Uterus (tissue), 2 donors: ENCODE measurements at regions not wholly inside any gene's neighbourhood (a gene's known extent, or its start where the extent isn't known, plus 50 kb on each side); places are given as distances from the start of the nearest gene placed in this dataset.

Experiments
- CTCF ChIP-seq, 4 experiments: fragments of 200-600 bp in 2 of 4; fragments of 450-650 bp in 2 of 4; sonication (generic) in 2 of 4; IDR thresholded peaks; one replicate each; pipeline ENCODE4 v1.5.1; 2016 to 2019; ENCODE audit warnings: antibody characterized with exemption in 4 of 4, mild to moderate bottlenecking in 2 of 4, moderate library complexity in 1 of 4
- POLR2A ChIP-seq, 2 donors: fragments of 450-650 bp; IDR thresholded peaks; one replicate each; pipeline ENCODE4 v1.6.1; 2016; ENCODE audit warnings: antibody characterized with exemption in 2 of 2, mild to moderate bottlenecking in 1 of 2, moderate library complexity in 1 of 2

- no peak for TF ChIP-seq CTCF (IDR thresholded peaks at IDR 0.05)
- no peak for TF ChIP-seq POLR2A (IDR thresholded peaks at IDR 0.05)
Observed at GRCh38 chr4:14023896-14024295, 396.4 kb upstream of the BOD1L1 start.
